ENCODE measurements at regions not wholly inside any gene's neighbourhood (a gene's known extent, or its start where the extent isn't known, plus 50 kb on each side); places are given as distances from the start of the nearest gene placed in this dataset.

DNA sequence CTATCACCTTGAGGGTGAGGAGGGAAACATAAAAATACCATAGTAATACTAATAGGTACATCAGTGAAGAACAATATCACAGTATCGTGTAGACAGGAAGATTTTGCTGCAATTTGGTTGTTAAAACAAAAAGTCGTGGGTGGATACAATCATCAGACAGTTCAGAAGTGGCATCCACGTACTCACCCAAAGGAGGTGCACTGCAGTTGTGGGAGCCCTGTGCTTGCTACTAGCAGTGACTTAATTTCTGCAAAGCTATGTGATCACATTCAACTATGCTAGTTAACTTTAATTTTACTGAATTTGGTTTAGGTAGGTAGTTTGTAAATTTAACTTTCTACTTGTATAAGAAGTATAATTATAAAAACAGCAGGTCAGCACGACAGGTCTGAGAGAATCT lies 188.2 kb upstream of the SGK1 start:
- DNase-seq (ENCODE audit: low spot score): no peak

DNA sequence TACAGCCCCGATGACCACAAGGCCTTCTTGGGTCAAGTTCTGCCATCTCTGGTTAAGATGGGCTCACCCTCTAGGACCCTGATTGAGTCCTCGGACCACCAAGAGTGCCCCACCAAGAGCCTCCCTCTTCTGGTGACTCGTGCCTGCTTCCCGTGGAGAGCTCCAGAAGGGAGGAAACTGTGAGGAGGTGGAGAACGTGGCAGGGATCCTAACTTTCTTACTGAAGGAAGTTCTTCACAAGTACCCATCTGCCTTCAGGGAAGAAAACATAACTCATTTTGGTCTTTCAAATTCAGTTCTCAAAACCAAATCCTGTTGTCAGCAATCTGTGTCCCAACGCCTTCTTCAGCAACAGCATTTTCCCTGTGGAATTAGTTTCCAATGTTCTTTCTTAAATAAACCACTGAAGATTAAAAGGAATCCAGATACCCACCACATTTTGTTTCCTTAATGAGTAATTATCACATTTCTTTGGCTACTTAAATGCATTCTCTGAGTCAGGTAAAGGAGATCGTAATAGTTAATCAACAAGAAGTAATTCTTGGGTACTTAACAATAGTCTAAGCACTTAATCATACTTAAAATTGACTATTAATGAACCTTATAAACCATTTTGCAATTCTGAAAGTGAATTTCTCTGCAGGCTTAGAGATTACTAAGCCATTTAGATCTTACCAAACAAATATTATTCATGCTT lies 185.8 kb upstream of the SGK1 start:
- DNase-seq (ENCODE audit: low spot score): no peak

DNA sequence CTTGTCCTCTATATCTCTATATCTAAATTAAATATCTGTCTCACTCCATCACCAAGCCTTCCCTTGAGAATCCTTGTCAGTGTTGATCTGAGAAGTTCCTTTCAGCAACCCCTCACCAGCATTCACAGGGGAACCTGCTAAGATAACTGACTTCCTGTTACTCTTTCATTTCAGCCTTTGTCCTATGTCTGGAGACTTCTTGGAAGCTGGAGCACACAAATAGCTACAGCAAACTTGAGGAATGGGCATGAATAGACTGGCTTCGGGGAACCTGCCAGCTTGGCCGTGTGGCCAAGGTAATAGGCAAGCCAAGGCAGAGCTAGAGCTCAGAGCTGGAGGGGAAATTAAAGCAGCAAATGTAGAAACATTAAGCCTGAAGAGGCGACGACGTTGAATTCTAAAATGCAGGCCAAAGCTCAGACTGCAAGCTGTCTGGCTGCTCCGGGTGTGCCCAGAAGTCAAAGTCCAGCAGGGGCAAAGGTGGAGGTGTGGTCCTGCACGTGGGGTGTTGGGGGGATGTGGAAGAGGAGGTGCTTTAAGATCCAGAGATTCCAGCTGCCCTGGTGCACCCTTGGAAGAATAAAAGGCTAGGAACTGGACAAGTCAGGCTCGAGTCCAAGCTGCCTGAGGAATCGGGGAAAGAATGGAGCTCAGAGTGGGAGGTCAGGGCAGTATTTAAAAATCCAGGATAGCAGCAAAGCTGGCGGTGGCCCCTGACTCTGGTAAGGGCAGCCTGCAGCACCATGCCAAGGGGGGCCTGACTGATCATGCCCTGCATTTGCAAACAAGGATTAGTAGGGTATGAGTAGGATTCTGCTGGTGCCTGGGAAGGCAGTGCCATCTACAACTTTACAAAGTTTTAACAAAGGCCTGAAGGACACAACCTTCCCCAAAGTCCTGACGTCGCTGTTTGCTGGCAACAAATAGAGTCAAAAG lies 185.0 kb upstream of the SGK1 start:
- peak; percentile 41 for DNase-seq (ENCODE audit: low spot score)

DNA sequence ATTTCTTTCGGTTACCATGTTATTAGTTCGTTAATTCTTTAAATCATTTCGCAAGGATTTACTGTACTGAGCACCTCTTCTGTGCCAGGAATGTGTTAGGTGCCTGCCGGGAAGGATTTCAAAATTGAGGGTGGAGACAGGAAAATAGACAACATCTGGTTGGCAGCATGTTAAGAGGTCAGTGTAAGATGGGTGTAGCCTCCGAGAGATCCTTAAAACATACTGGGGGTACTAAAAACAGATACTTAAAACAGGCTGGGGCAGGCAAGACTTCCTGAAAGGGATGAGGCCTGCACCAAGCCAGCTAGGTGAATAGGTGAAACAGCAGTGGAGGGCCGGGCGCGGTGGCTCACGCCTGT lies 178.0 kb upstream of the SGK1 start:
- no peak for DNase-seq (ENCODE audit: low spot score)

DNA sequence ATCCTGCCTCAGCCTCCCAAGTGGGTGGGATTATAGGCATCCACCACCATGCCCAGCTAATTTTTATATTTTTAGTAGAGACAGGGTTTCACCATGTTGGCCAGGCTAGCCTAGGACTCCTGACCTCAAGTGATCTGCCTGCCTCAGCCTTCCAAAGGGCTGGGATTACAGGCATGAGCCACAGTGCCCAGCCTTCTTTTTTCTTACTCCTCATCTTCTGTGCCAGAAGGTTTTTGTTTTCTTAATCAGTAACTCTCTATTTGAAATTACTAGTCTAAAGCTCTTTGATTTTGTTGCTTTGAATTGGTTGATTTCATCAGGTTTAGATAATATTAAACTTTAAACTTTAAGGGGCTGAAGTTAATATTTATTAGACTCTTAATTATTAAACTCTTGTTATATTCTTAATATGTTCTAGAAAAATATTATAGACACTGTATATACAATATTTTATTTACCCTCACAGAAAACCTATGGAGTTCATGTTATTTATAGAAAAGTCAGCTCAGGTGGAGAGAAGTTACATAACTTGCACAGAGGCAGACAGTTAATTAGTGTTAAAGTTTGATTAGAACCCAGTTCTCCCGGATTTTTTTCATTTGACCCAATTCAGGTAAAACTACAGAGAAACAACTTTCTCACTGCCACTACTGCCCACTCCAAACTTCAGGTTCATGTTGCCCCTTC lies 177.4 kb upstream of the SGK1 start:
- DNase-seq (ENCODE audit: low spot score): no peak

DNA sequence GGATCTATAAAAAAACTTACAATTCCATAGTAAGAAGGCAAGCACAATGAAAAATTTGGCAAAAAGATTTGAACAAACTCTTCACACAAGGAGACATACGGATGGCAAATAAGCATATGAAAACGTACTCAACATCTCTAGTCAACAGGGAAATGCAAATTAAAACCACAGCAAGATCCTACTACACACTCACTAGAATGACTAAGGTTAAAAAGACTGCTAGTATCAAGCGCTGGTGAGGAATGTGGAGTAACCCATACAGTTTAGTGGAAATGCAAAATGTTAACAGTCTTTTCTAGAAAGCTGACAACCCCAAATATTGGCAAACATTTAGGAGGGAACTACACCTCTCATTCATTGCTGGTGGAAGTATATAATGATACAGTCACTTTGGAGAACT lies 175.9 kb upstream of the SGK1 start:
- DNase-seq (ENCODE audit: low spot score): no peak

DNA sequence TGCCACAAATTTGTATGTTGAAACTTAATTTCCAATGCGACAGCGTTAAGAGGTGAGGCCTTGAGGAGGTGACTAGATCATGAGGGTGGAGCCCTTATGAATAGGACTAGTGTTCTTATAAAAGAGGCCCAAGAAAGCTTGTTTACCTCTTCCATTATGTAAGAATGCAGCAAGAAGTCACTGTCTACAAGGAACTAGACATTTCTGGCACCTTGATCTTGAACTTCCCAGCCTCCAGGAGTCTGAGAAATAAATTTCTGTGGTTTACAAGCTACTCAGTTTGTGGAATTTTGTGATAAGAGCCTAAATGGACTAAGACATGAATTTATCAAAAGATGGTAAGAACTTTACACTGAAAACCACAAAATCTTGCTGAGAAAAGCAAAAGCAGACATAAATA lies 173.6 kb upstream of the SGK1 start:
- DNase-seq (ENCODE audit: low spot score): peak; percentile 82

DNA sequence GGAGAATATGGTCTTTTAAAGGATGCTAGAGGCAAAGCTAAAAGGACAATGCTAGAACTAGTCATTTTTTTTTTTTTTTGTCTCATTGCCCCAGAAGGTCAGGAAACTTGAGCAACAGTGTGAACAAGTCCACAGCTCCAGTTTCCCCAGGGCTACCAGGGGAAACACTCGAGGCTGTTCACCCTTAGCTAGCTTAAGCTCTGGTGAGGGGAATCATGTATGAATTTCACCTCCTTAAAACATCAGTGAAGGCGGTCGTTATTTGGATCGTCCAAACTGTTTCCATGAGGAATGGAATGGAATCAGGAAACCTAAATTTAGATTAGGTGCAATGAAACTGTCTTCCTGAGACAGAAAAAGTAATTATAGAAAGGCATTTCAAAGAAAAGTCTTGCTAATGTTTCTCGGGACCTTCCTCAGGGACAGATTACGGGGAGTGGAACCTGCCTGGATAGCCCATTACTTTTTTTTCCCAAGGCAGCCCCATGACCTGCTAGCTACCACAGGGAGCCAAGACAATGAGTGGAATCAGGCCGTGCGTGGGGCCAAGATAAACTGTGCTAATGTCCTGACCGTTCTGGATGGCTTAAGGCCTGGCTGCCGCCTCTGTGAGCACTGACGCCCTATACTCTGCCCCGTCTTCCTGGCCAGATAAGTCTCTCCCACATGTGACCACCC lies 164.8 kb upstream of the SGK1 start:
- no peak for DNase-seq (ENCODE audit: low spot score)

DNA sequence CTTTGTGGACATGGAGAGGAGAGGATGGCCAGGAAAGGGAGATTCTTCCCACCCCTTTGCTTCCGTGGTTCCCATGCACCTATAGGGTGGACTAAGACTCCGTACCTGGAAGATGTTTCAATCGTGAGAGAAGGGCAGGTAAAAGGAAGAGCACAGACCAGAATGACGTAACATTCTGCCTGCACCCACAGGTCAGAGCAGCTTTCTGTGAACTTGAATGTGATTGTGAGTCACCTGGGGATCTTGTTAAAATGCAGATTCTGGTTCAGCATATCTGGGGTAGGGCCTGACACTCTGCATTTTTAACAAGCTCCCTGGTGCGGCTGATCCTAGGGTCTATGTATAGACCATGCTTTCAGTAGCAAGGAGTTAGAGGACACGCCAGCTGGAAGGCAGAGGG lies 164.1 kb upstream of the SGK1 start:
- DNase-seq (ENCODE audit: low spot score): no peak

DNA sequence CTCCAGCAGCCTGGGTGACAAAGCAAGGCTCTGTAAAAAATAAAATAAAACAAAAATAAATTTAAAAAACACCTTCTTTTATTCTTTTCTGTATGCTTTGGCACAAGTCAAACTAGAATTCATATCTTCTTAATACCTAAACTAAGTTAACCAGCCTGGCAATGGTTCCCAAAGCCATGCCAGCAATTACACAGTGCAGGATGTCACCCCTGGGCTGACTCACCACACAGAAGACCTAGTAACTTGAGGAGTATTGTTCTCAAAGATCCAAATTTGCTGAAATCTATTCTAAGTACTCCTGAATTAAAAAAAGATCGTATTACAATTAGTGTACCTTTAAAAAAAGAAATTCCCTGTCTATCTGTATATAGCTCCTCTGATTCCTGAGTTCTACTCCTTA lies 162.7 kb upstream of the SGK1 start:
- DNase-seq (ENCODE audit: low spot score): no peak

DNA sequence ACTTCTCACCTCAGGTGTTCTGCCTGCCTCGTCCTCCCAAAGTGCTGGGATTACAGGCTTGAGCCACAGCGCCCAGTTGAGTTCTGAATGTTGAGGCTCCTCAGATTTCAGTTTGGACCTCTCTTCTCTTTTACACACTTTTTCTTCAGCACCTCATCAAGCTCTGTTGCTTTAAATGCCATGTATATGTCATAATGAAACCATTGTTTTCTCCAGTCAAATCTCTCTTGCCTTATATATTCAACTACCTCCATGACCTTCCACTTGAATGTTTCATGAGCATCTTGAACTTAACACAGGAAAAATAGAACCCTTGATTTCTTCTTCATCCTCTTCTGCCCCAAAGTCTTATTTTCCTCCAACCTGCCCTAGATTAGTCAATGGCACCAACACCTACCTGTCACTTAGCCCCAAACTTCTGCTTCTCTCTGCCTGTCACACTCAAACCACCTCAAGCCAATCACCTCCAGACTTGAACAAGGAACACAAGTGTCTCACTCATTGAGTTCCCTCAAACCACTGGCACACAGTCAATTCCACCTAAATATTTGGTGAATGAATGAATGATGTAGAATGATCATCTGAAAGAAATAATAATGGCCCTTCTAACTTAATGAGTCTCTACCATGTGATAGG lies 161.0 kb upstream of the SGK1 start:
- DNase-seq (ENCODE audit: low spot score): no peak

DNA sequence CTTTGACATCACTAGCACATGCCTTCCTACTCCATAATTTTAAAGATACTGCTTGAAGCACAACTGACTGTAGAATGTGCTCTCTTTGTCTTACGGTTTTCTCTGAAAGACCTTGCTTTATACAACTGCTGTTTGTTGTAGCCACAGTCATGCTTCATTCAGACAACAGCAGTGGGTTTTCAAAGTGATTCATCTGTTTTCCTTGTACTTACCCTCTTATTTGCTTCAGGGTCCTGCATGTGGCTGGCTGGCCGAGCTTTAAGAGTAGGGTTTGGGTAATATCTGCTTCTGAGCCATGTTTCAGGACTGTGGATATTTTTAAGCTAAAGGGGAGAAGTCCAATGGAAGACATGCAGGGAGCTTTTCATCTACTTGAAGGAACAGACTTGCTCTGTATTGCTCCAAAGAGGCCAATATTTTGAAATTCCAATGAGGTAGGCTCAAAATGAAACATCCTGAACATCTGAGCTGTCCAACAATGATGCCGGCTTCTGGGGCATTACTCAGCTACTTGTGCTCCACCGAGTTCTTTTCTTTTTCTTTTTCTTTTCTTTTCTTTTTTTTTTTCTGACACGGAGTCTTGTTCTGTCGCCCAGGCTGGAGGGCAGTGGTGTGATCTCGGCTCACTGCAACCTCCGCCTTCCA lies 160.2 kb upstream of the SGK1 start:
- DNase-seq (ENCODE audit: low spot score): no peak

DNA sequence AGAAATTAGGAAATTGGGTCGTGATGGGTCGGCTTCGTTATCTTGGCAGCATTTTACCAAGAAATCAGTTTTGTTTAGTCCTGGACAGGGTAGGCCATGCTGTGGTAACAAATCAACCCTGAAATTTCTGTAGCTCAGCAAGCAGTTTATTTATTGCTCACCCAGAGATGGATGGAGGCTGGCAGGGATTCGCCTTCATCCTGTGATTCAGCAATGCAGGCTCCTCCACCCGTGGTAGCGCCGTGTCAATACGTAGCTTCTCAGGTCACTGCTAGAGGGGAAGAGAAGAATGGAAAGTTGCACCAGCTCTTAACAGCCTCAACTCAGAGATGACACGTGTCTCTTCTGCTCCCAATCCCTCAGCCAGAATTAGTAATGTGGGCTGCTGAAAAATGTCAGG lies 157.0 kb upstream of the SGK1 start:
- no peak for DNase-seq (ENCODE audit: low spot score)

DNA sequence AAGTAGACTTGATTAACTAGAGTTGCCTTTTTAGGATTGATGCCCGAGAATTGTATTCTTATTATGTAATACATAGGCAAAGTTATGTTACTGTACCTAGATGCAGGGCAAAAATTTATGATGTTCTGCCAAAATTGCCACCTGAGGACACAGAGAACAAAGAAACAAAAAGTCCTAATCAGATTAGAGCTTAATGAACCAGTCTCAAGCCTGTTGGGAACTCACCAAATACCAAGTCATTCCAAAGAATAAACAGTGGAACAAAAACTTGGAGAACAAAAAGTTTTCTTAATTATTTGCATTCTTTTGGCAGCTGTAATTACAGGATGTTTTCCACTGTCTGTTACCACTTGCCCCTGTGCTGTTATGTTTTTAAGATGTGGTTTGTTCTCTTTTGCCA lies 154.7 kb upstream of the SGK1 start:
- no peak for DNase-seq (ENCODE audit: low spot score)

DNA sequence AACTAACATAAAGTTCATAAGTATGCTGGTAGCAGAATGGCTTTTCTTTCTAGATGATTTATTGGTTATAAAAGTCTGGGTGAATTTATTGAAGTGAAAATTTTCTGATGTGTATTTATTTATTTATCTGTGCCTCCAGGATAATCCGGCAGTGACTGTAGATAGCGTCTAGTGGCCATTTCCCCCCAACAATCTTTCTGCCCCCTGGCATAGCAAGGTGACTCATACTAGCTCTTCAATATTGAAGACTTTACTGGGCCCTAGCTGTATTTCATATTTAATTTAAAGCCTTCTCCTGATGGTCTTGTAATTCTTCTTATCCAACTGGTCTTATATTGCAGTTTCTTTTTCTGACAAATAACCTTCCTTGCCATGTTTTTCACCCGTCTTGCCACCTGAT lies 154.1 kb upstream of the SGK1 start:
- DNase-seq (ENCODE audit: low spot score): no peak

DNA sequence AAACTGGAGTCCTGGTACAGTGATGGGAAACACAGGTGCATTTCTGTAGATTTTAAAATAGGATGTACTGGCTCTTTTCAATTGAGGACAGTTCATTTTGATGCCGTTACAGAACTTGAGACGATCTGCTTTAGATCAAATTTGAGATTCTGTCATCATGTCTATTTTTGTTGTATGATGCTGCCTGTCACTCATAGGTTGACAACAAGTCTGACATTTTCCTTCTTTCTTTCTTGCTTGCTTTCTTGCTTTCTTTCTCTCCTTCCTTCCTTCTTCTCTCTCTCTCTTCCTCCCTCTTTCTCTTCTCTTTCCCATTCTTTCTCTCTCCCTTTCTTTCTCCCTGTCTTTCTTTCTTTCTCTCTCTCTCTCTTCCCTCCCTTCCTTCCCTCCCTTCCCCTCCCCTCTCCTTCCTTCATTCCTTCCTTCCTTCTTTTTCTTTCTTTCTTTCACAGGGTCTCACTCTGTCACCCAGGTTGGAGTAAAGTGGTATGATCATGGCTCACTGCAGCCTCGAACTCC lies 152.6 kb upstream of the SGK1 start:
- no peak for DNase-seq (ENCODE audit: low spot score)

DNA sequence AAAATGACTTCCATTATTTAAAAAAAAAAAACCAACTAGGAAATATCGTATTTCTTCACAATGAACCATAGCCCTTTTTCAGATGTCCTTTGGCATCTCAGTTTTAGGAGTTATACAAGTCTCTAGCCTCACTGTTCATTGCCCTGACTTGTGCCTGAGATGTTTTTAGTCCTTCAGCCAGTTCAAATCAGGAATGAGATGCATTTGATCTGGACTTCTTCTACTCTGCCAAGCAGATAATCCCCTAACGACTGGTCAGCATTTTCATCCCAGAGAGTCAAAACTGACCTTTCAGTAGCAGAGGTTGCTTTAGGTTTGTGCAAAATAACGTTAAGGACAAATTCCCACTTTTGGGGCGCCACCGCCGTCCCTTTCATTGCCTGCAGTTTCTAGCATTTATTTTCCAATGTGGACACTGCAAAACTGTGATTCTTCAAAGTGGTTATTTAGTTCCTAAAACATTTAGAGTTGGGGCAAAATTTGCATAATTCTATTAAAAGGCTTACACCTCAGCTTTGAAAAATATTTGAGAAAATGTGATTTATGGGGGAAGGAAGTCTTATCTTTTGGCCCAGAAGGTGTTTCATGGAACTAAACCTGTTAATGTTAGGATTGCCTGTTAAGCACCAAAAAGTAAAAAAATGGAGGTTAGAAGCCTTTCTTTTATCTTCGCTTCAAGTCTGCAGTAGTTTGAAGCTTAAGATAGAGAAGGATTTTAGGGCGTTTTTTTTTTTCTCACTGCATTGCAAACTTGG lies 152.0 kb upstream of the SGK1 start:
- no peak for DNase-seq (ENCODE audit: low spot score)

DNA sequence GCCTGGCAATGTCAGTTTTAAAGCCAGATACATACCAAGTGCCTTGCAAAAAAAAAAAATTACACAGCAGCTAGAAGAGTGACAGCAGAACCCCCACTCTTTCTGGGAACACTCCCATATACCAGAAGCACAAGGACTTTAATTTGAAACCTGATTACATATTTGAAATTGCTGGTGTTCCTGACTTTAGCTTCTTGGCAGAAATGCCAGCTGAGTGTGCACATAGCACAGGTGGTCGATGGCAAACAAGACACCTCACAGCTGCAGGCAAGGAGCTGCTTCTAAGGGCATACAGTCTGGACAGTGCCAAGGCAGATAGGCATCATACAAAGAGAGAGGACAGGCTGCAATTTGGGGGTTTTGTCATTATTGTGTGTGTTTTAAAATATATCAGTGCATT lies 150.7 kb upstream of the SGK1 start:
- DNase-seq (ENCODE audit: low spot score): no peak

DNA sequence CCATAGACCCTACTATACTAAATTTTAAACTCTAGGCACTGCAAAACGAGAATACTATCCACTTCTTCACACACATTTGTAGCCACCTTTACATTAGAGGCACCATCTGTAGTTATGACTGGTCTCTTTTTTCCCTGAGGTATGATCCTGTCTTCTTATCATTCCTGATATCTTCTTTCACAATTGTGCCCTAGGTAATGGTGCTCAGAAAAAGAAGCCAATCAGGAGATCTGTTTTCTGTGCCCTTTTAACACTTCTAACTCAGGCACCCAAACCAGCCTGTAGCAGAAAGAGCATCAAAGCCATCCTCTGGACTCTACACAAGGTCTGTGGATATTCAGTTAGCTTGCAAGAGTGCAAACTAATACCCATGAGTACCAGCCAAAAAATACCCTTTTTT lies 149.7 kb upstream of the SGK1 start:
- no peak for DNase-seq (ENCODE audit: low spot score)

Measured in HT-29 (cell line).